WTC11 (cell line): ENCODE measurements at regions not wholly inside any gene's neighbourhood (a gene's known extent, or its start where the extent isn't known, plus 50 kb on each side); places are given as distances from the start of the nearest gene placed in this dataset.

ENCODE experiments used
- ATAC-seq: fragments of 200-7000 bp; cut with Tn5 transposase; 2 replicates; pipeline ENCODE4 v1.10.0; 2021; ENCODE audit warnings: mild to moderate bottlenecking, moderate library complexity
- CTCF ChIA-PET: fragments of 300-600 bp; sonication (Branson Sonifier 250); formaldehyde crosslinking; loops from one replicate; lab custom pipeline; 2021; ENCODE audit warnings: antibody characterized with exemption; lab: Charles Lee
- POLR2A ChIA-PET: fragments of 350-600 bp; sonication (Branson Sonifier 250); formaldehyde crosslinking; loops from one replicate; lab custom pipeline; 2021; ENCODE audit warnings: antibody characterized with exemption; lab: Charles Lee
- DNase-seq: peaks from one replicate; pipeline ENCODE4 v3.0.0; 2021; ENCODE audit warnings: low spot score
- H3K27ac Mint-ChIP-seq: 2 replicates; pipeline ENCODE4 v1.8.0; 2021; ENCODE audit warnings: mixed read lengths
- H3K27me3 Mint-ChIP-seq: 2 replicates; pipeline ENCODE4 v1.8.0; 2021; ENCODE audit warnings: low read depth, mild to moderate bottlenecking, moderate library complexity, mixed read lengths
- H3K36me3 Mint-ChIP-seq: 2 replicates; pipeline ENCODE4 v1.8.0; 2021; ENCODE audit warnings: mixed read lengths
- H3K4me1 Mint-ChIP-seq: 2 replicates; pipeline ENCODE4 v1.8.0; 2022; ENCODE audit warnings: mixed read lengths
- H3K4me3 Mint-ChIP-seq: 2 replicates; pipeline ENCODE4 v1.8.0; 2021; ENCODE audit warnings: mild to moderate bottlenecking, moderate library complexity, mixed read lengths
- H3K9me3 Mint-ChIP-seq: 2 replicates; pipeline ENCODE4 v1.8.0; 2021; ENCODE audit warnings: mixed read lengths
- ESRRA ChIP-seq: sonication (generic); formaldehyde crosslinking; IDR thresholded peaks from 2 replicates; pipeline ENCODE4 v1.8.1; 2022; ENCODE audit warnings: mild to moderate bottlenecking, missing genetic modification reagents, borderline replicate concordance
- FOXK1 ChIP-seq: sonication (generic); formaldehyde crosslinking; IDR thresholded peaks from 2 replicates; pipeline ENCODE4 v1.8.0; 2022; ENCODE audit warnings: mild to moderate bottlenecking, moderate library complexity, missing genetic modification reagents
- NFATC4 ChIP-seq: fragments of 250-450 bp; sonication (Bioruptor Pico); IDR thresholded peaks from 2 replicates; pipeline ENCODE4 v1.9.0; 2021; ENCODE audit warnings: mild to moderate bottlenecking
- SP1 ChIP-seq: sonication (generic); formaldehyde crosslinking; conservative IDR thresholded peaks from 2 replicates; pipeline ENCODE4 v1.8.1; 2022; ENCODE audit warnings: missing genetic modification reagents
- TCF7 ChIP-seq: sonication (generic); formaldehyde crosslinking; IDR thresholded peaks from 2 replicates; pipeline ENCODE4 v1.8.0; 2022; ENCODE audit warnings: mild to moderate bottlenecking, low read depth, missing genetic modification reagents, moderate library complexity
- ZNF317 ChIP-seq: sonication (generic); formaldehyde crosslinking; IDR thresholded peaks from 2 replicates; pipeline ENCODE4 v1.8.1; 2023; ENCODE audit warnings: low read depth, mild to moderate bottlenecking, moderate library complexity, missing genetic modification reagents, borderline replicate concordance
- TF ChIP-seq, protein P1 (sequence below): sonication (generic); formaldehyde crosslinking; IDR thresholded peaks from 2 replicates; pipeline ENCODE4 v1.8.1; 2023; ENCODE audit warnings: mild to moderate bottlenecking, moderate library complexity, missing genetic modification reagents
- TF ChIP-seq, protein P2 (sequence below): sonication (generic); formaldehyde crosslinking; IDR thresholded peaks from 2 replicates; pipeline ENCODE4 v1.8.0; 2022; ENCODE audit warnings: mild to moderate bottlenecking, missing genetic modification reagents
- TF ChIP-seq, protein P3 (sequence below): fragments of 250-450 bp; sonication (Bioruptor Pico); IDR thresholded peaks from 2 replicates; pipeline ENCODE4 v1.9.0; 2021; ENCODE audit warnings: mild to moderate bottlenecking, borderline replicate concordance
- TF ChIP-seq, protein P4 (sequence below): sonication (generic); formaldehyde crosslinking; IDR thresholded peaks from 2 replicates; pipeline ENCODE4 v1.8.1; 2023; ENCODE audit warnings: mild to moderate bottlenecking, missing genetic modification reagents, moderate library complexity
- TF ChIP-seq, protein P5 (sequence below): fragments of 250-450 bp; sonication (Bioruptor Pico); IDR thresholded peaks from 2 replicates; pipeline ENCODE4 v1.8.0; 2021; ENCODE audit warnings: mild to moderate bottlenecking
- TF ChIP-seq, protein P6 (sequence below): sonication (generic); formaldehyde crosslinking; IDR thresholded peaks from 2 replicates; pipeline ENCODE4 v1.8.0; 2022; ENCODE audit warnings: mild to moderate bottlenecking, missing genetic modification reagents
- TF ChIP-seq, protein P7 (sequence below): fragments of 250-450 bp; sonication (Bioruptor Pico); IDR thresholded peaks from 2 replicates; pipeline ENCODE4 v2.1.2; 2022; ENCODE audit warnings: mild to moderate bottlenecking, moderate library complexity
- TF ChIP-seq, protein P8 (sequence below): sonication (generic); formaldehyde crosslinking; IDR thresholded peaks from 2 replicates; pipeline ENCODE4 v1.8.0; 2023; ENCODE audit warnings: missing genetic modification reagents, mild to moderate bottlenecking, borderline replicate concordance
- TF ChIP-seq, protein P9 (sequence below): sonication (generic); formaldehyde crosslinking; IDR thresholded peaks from 2 replicates; pipeline ENCODE4 v1.8.1; 2023; ENCODE audit warnings: mild to moderate bottlenecking, missing genetic modification reagents

DNA sequence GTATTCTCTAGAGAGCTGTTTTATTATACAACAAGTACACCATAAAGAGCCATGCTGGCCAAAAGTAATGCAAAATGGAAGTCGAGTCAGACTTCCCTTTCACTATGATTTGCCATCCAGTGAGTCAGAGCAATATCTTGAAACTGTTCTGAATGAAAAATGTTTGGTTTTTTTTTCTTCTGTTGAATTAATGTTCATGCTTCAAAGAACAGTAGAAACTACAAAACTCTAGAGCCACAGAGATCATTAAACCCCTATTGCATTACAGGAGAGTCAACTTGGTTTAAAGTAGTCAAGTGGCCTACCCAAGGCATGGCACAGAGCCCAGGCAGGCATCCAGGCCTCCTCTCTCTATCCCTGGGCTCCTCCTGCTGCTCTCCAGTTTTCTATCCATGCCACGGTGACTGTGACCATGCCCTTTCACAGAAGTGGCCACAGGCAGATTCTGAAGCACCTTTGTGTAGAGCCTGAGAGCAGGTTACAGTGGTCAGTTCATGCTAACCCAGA is 358.9 kb downstream of the DEPDC1B start:
- H3K4me3 Mint-ChIP-seq, result no peak overlapping the region
- POLR2A ChIA-PET, result no interaction called here
- ATAC-seq (no peak), DNase-seq (no peak)
- CTCF ChIA-PET, result no interaction called here
- no peak overlapping the region for H3K27ac Mint-ChIP-seq
- H3K9me3 Mint-ChIP-seq, result no peaks in the 10 kb centered on the region
- H3K36me3 Mint-ChIP-seq, result no peaks in the 10 kb centered on the region
- TF ChIP-seq ESRRA (no peak), TCF7 (CRISPR knock-in tag) (no peak), NFATC4 (CRISPR knock-in tag) (no peak), ZNF317 (CRISPR knock-in tag) (no peak), SP1 (CRISPR knock-in tag) (no peak), FOXK1 (CRISPR knock-in tag) (no peak)
- TF ChIP-seq, protein P1, sequence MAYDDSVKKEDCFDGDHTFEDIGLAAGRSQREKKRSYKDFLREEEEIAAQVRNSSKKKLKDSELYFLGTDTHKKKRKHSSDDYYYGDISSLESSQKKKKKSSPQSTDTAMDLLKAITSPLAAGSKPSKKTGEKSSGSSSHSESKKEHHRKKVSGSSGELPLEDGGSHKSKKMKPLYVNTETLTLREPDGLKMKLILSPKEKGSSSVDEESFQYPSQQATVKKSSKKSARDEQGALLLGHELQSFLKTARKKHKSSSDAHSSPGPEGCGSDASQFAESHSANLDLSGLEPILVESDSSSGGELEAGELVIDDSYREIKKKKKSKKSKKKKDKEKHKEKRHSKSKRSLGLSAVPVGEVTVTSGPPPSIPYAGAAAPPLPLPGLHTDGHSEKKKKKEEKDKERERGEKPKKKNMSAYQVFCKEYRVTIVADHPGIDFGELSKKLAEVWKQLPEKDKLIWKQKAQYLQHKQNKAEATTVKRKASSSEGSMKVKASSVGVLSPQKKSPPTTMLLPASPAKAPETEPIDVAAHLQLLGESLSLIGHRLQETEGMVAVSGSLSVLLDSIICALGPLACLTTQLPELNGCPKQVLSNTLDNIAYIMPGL, result no peak
- TF ChIP-seq, protein P2, sequence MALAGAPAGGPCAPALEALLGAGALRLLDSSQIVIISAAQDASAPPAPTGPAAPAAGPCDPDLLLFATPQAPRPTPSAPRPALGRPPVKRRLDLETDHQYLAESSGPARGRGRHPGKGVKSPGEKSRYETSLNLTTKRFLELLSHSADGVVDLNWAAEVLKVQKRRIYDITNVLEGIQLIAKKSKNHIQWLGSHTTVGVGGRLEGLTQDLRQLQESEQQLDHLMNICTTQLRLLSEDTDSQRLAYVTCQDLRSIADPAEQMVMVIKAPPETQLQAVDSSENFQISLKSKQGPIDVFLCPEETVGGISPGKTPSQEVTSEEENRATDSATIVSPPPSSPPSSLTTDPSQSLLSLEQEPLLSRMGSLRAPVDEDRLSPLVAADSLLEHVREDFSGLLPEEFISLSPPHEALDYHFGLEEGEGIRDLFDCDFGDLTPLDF (CRISPR knock-in tag), result no peak
- TF ChIP-seq, protein P3, sequence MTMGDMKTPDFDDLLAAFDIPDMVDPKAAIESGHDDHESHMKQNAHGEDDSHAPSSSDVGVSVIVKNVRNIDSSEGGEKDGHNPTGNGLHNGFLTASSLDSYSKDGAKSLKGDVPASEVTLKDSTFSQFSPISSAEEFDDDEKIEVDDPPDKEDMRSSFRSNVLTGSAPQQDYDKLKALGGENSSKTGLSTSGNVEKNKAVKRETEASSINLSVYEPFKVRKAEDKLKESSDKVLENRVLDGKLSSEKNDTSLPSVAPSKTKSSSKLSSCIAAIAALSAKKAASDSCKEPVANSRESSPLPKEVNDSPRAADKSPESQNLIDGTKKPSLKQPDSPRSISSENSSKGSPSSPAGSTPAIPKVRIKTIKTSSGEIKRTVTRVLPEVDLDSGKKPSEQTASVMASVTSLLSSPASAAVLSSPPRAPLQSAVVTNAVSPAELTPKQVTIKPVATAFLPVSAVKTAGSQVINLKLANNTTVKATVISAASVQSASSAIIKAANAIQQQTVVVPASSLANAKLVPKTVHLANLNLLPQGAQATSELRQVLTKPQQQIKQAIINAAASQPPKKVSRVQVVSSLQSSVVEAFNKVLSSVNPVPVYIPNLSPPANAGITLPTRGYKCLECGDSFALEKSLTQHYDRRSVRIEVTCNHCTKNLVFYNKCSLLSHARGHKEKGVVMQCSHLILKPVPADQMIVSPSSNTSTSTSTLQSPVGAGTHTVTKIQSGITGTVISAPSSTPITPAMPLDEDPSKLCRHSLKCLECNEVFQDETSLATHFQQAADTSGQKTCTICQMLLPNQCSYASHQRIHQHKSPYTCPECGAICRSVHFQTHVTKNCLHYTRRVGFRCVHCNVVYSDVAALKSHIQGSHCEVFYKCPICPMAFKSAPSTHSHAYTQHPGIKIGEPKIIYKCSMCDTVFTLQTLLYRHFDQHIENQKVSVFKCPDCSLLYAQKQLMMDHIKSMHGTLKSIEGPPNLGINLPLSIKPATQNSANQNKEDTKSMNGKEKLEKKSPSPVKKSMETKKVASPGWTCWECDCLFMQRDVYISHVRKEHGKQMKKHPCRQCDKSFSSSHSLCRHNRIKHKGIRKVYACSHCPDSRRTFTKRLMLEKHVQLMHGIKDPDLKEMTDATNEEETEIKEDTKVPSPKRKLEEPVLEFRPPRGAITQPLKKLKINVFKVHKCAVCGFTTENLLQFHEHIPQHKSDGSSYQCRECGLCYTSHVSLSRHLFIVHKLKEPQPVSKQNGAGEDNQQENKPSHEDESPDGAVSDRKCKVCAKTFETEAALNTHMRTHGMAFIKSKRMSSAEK (CRISPR knock-in tag), result no peak
- TF ChIP-seq, protein P4, sequence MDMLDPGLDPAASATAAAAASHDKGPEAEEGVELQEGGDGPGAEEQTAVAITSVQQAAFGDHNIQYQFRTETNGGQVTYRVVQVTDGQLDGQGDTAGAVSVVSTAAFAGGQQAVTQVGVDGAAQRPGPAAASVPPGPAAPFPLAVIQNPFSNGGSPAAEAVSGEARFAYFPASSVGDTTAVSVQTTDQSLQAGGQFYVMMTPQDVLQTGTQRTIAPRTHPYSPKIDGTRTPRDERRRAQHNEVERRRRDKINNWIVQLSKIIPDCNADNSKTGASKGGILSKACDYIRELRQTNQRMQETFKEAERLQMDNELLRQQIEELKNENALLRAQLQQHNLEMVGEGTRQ (CRISPR knock-in tag), result no peak
- TF ChIP-seq, protein P5, sequence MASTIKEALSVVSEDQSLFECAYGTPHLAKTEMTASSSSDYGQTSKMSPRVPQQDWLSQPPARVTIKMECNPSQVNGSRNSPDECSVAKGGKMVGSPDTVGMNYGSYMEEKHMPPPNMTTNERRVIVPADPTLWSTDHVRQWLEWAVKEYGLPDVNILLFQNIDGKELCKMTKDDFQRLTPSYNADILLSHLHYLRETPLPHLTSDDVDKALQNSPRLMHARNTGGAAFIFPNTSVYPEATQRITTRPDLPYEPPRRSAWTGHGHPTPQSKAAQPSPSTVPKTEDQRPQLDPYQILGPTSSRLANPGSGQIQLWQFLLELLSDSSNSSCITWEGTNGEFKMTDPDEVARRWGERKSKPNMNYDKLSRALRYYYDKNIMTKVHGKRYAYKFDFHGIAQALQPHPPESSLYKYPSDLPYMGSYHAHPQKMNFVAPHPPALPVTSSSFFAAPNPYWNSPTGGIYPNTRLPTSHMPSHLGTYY (CRISPR knock-in tag), result no peak
- TF ChIP-seq, protein P6, sequence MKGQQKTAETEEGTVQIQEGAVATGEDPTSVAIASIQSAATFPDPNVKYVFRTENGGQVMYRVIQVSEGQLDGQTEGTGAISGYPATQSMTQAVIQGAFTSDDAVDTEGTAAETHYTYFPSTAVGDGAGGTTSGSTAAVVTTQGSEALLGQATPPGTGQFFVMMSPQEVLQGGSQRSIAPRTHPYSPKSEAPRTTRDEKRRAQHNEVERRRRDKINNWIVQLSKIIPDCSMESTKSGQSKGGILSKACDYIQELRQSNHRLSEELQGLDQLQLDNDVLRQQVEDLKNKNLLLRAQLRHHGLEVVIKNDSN, result no peak
- TF ChIP-seq, protein P7, sequence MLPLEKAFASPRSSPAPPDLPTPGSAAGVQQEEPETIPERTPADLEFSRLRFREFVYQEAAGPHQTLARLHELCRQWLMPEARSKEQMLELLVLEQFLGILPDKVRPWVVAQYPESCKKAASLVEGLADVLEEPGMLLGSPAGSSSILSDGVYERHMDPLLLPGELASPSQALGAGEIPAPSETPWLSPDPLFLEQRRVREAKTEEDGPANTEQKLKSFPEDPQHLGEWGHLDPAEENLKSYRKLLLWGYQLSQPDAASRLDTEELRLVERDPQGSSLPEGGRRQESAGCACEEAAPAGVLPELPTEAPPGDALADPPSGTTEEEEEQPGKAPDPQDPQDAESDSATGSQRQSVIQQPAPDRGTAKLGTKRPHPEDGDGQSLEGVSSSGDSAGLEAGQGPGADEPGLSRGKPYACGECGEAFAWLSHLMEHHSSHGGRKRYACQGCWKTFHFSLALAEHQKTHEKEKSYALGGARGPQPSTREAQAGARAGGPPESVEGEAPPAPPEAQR, result no peak
- TF ChIP-seq, protein P8, sequence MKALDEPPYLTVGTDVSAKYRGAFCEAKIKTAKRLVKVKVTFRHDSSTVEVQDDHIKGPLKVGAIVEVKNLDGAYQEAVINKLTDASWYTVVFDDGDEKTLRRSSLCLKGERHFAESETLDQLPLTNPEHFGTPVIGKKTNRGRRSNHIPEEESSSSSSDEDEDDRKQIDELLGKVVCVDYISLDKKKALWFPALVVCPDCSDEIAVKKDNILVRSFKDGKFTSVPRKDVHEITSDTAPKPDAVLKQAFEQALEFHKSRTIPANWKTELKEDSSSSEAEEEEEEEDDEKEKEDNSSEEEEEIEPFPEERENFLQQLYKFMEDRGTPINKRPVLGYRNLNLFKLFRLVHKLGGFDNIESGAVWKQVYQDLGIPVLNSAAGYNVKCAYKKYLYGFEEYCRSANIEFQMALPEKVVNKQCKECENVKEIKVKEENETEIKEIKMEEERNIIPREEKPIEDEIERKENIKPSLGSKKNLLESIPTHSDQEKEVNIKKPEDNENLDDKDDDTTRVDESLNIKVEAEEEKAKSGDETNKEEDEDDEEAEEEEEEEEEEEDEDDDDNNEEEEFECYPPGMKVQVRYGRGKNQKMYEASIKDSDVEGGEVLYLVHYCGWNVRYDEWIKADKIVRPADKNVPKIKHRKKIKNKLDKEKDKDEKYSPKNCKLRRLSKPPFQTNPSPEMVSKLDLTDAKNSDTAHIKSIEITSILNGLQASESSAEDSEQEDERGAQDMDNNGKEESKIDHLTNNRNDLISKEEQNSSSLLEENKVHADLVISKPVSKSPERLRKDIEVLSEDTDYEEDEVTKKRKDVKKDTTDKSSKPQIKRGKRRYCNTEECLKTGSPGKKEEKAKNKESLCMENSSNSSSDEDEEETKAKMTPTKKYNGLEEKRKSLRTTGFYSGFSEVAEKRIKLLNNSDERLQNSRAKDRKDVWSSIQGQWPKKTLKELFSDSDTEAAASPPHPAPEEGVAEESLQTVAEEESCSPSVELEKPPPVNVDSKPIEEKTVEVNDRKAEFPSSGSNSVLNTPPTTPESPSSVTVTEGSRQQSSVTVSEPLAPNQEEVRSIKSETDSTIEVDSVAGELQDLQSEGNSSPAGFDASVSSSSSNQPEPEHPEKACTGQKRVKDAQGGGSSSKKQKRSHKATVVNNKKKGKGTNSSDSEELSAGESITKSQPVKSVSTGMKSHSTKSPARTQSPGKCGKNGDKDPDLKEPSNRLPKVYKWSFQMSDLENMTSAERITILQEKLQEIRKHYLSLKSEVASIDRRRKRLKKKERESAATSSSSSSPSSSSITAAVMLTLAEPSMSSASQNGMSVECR (CRISPR knock-in tag), result no peak
- TF ChIP-seq, protein P9, sequence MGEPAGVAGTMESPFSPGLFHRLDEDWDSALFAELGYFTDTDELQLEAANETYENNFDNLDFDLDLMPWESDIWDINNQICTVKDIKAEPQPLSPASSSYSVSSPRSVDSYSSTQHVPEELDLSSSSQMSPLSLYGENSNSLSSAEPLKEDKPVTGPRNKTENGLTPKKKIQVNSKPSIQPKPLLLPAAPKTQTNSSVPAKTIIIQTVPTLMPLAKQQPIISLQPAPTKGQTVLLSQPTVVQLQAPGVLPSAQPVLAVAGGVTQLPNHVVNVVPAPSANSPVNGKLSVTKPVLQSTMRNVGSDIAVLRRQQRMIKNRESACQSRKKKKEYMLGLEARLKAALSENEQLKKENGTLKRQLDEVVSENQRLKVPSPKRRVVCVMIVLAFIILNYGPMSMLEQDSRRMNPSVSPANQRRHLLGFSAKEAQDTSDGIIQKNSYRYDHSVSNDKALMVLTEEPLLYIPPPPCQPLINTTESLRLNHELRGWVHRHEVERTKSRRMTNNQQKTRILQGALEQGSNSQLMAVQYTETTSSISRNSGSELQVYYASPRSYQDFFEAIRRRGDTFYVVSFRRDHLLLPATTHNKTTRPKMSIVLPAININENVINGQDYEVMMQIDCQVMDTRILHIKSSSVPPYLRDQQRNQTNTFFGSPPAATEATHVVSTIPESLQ (CRISPR knock-in tag), result no peak
- TF ChIP-seq, all 79 proteins: peak for 0
- no peaks in the 10 kb centered on the region for H3K27me3 Mint-ChIP-seq
- no peaks in the 10 kb centered on the region for H3K4me1 Mint-ChIP-seq
